ENCODE measurements at regions not wholly inside any gene's neighbourhood (a gene's known extent, or its start where the extent isn't known, plus 50 kb on each side); places are given as distances from the start of the nearest gene placed in this dataset.

GRCh38 chr5:108636135-108636853 is 111.4 kb upstream of the FER start:
- peaks cover 20% of the 10 kb centered on the region for H3K4me1 ChIP-seq (ENCODE audit: insufficient read depth, low read length)
- H3K9ac ChIP-seq (ENCODE audit: low read depth, low read length): no peak overlapping the region
- no peaks in the 10 kb centered on the region for H3K36me3 ChIP-seq (ENCODE audit: insufficient read depth, low read length)
- H3K9me3 ChIP-seq (ENCODE audit: control insufficient read depth, insufficient read depth, low read length): no peaks in the 10 kb centered on the region

GRCh38 chr5:108634617-108635288 is 112.9 kb upstream of the FER start:
- Histone ChIP-seq H3K4me1 (ENCODE audit: insufficient read depth, low read length) (peaks cover 20% of the 10 kb centered on the region), H3K9me3 (ENCODE audit: control insufficient read depth, insufficient read depth, low read length) (no peaks in the 10 kb centered on the region)

GRCh38 chr5:108634010-108634616 is 113.6 kb upstream of the FER start:
- Histone ChIP-seq H3K36me3 (ENCODE audit: insufficient read depth, low read length) (no peaks in the 10 kb centered on the region), H3K9me3 (ENCODE audit: control insufficient read depth, insufficient read depth, low read length) (no peaks in the 10 kb centered on the region), H3K9ac (ENCODE audit: low read depth, low read length) (no peak overlapping the region), H3K4me1 (ENCODE audit: insufficient read depth, low read length) (peaks cover 20% of the 10 kb centered on the region)

More at GRCh38 chr5:108634617-108635288, 112.9 kb upstream of the FER start:
- no peak overlapping the region for H3K9ac ChIP-seq (ENCODE audit: low read depth, low read length)
- H3K36me3 ChIP-seq (ENCODE audit: insufficient read depth, low read length): no peaks in the 10 kb centered on the region

GRCh38 chr5:108629779-108630528 is 117.7 kb upstream of the FER start:
- Histone ChIP-seq H3K36me3 (ENCODE audit: insufficient read depth, low read length) (no peaks in the 10 kb centered on the region), H3K9ac (ENCODE audit: low read depth, low read length) (no peak overlapping the region), H3K4me1 (ENCODE audit: insufficient read depth, low read length) (no peaks in the 10 kb centered on the region), H3K9me3 (ENCODE audit: control insufficient read depth, insufficient read depth, low read length) (no peaks in the 10 kb centered on the region)

- peaks cover 6% of the 10 kb centered on the region; the same call in 1 of the 2 replicates for H3K4me1 ChIP-seq (ENCODE audit: insufficient read depth, low read length)
- no peaks in the 10 kb centered on the region for H3K9me3 ChIP-seq (ENCODE audit: control insufficient read depth, insufficient read depth, low read length)
- no peaks in the 10 kb centered on the region for H3K36me3 ChIP-seq (ENCODE audit: insufficient read depth, low read length)
- no peak overlapping the region for H3K9ac ChIP-seq (ENCODE audit: low read depth, low read length)
Observed at GRCh38 chr5:108625654-108626053, 122.0 kb upstream of the FER start.

GRCh38 chr5:108623826-108624225 is 123.9 kb upstream of the FER start:
- peaks cover 6% of the 10 kb centered on the region; the same call in 1 of the 2 replicates for H3K4me1 ChIP-seq (ENCODE audit: insufficient read depth, low read length)
- H3K9me3 ChIP-seq (ENCODE audit: control insufficient read depth, insufficient read depth, low read length): no peaks in the 10 kb centered on the region
- H3K36me3 ChIP-seq (ENCODE audit: insufficient read depth, low read length): no peaks in the 10 kb centered on the region
- no peak overlapping the region for H3K9ac ChIP-seq (ENCODE audit: low read depth, low read length)

GRCh38 chr5:108620516-108620915 is 127.2 kb upstream of the FER start:
- peaks cover 18% of the 10 kb centered on the region for H3K4me1 ChIP-seq (ENCODE audit: insufficient read depth, low read length)
- H3K36me3 ChIP-seq (ENCODE audit: insufficient read depth, low read length): no peaks in the 10 kb centered on the region
- H3K9me3 ChIP-seq (ENCODE audit: control insufficient read depth, insufficient read depth, low read length): no peaks in the 10 kb centered on the region
- H3K9ac ChIP-seq (ENCODE audit: low read depth, low read length): no peak overlapping the region

- Histone ChIP-seq H3K36me3 (ENCODE audit: insufficient read depth, low read length) (no peaks in the 10 kb centered on the region), H3K4me1 (ENCODE audit: insufficient read depth, low read length) (peaks cover 18% of the 10 kb centered on the region), H3K9me3 (ENCODE audit: control insufficient read depth, insufficient read depth, low read length) (no peaks in the 10 kb centered on the region), H3K9ac (ENCODE audit: low read depth, low read length) (no peak overlapping the region)
Observed at GRCh38 chr5:108619815-108620214, 127.9 kb upstream of the FER start.

- Histone ChIP-seq H3K9ac (ENCODE audit: low read depth, low read length) (no peak overlapping the region), H3K9me3 (ENCODE audit: control insufficient read depth, insufficient read depth, low read length) (0 out of 2 replicates have a peak, but pooled peaks cover 2% of the 10 kb centered on the region)
Observed at GRCh38 chr5:108617467-108618435, 129.9 kb upstream of the FER start.

GRCh38 chr5:108615216-108615615 is 132.5 kb upstream of the FER start:
- Histone ChIP-seq H3K9me3 (ENCODE audit: control insufficient read depth, insufficient read depth, low read length) (peaks cover 10% of the 10 kb centered on the region), H3K4me1 (ENCODE audit: insufficient read depth, low read length) (peaks cover 12% of the 10 kb centered on the region), H3K9ac (ENCODE audit: low read depth, low read length) (no peak overlapping the region), H3K36me3 (ENCODE audit: insufficient read depth, low read length) (no peaks in the 10 kb centered on the region)

More at GRCh38 chr5:108617467-108618435, 129.9 kb upstream of the FER start:
- Histone ChIP-seq H3K4me1 (ENCODE audit: insufficient read depth, low read length) (peaks cover 18% of the 10 kb centered on the region), H3K36me3 (ENCODE audit: insufficient read depth, low read length) (no peaks in the 10 kb centered on the region)

GRCh38 chr5:108607421-108607820 is 140.3 kb upstream of the FER start:
- no peak overlapping the region for H3K9ac ChIP-seq (ENCODE audit: low read depth, low read length)
- H3K36me3 ChIP-seq (ENCODE audit: insufficient read depth, low read length): no peaks in the 10 kb centered on the region
- no peaks in the 10 kb centered on the region for H3K4me1 ChIP-seq (ENCODE audit: insufficient read depth, low read length)
- peaks cover 8% of the 10 kb centered on the region for H3K9me3 ChIP-seq (ENCODE audit: control insufficient read depth, insufficient read depth, low read length)

- Histone ChIP-seq H3K4me1 (ENCODE audit: insufficient read depth, low read length) (no peaks in the 10 kb centered on the region), H3K9me3 (ENCODE audit: control insufficient read depth, insufficient read depth, low read length) (peaks cover 3% of the 10 kb centered on the region; the same call in 1 of the 2 replicates), H3K36me3 (ENCODE audit: insufficient read depth, low read length) (no peaks in the 10 kb centered on the region), H3K9ac (ENCODE audit: low read depth, low read length) (no peak overlapping the region)
Observed at GRCh38 chr5:108606185-108606584, 141.5 kb upstream of the FER start.

GRCh38 chr5:108602830-108603229 is 144.9 kb upstream of the FER start:
- H3K4me1 ChIP-seq (ENCODE audit: insufficient read depth, low read length): no peaks in the 10 kb centered on the region
- no peaks in the 10 kb centered on the region for H3K9me3 ChIP-seq (ENCODE audit: control insufficient read depth, insufficient read depth, low read length)
- H3K36me3 ChIP-seq (ENCODE audit: insufficient read depth, low read length): no peaks in the 10 kb centered on the region
- H3K9ac ChIP-seq (ENCODE audit: low read depth, low read length): no peak overlapping the region
